Glutamatergic neuron (in vitro differentiated cells): ENCODE measurements at regions not wholly inside any gene's neighbourhood (a gene's known extent, or its start where the extent isn't known, plus 50 kb on each side); places are given as distances from the start of the nearest gene placed in this dataset.

Experiments
- DNase-seq: peaks from one replicate; pipeline ENCODE4 v3.0.0; 2022
- H3K27ac Mint-ChIP-seq: one replicate; pipeline ENCODE4 v1.8.0; 2020; ENCODE audit warnings: mild to moderate bottlenecking, mixed read lengths, inconsistent platforms; ENCODE audit not compliant: unreplicated experiment
- H3K27me3 Mint-ChIP-seq: one replicate; pipeline ENCODE4 v1.8.0; 2020; ENCODE audit warnings: mild to moderate bottlenecking, moderate library complexity, mixed read lengths, inconsistent platforms; ENCODE audit not compliant: unreplicated experiment
- H3K36me3 Mint-ChIP-seq: one replicate; pipeline ENCODE4 v1.8.0; 2020; ENCODE audit warnings: mild to moderate bottlenecking, mixed read lengths, inconsistent platforms; ENCODE audit not compliant: unreplicated experiment
- H3K4me1 Mint-ChIP-seq: one replicate; pipeline ENCODE4 v1.8.0; 2020; ENCODE audit warnings: mild to moderate bottlenecking, low read depth, mixed read lengths, inconsistent platforms; ENCODE audit not compliant: unreplicated experiment
- H3K4me3 Mint-ChIP-seq: one replicate; pipeline ENCODE4 v1.8.0; 2020; ENCODE audit warnings: mild to moderate bottlenecking, mixed read lengths, inconsistent platforms; ENCODE audit not compliant: unreplicated experiment
- H3K9me3 Mint-ChIP-seq: one replicate; pipeline ENCODE4 v1.8.0; 2020; ENCODE audit warnings: mild to moderate bottlenecking, moderate library complexity, mixed read lengths, inconsistent platforms; ENCODE audit not compliant: unreplicated experiment
- CTCF ChIP-seq: fragments of 200-600 bp; sonication (generic); IDR thresholded peaks from one replicate; pipeline ENCODE4 v1.5.0; 2021; ENCODE audit not compliant: partially characterized antibody, unreplicated experiment

GRCh38 chr5:103476811-103477210 is 85.8 kb downstream of the NUDT12 start:
- Mint-ChIP-seq H3K36me3 (no peaks in the 10 kb centered on the region), H3K4me1 (peaks cover 6% of the 10 kb centered on the region), H3K9me3 (peaks cover 2% of the 10 kb centered on the region), H3K4me3 (no peak overlapping the region), H3K27ac (no peak overlapping the region), H3K27me3 (peaks cover 1% of the 10 kb centered on the region)
- no peak for TF ChIP-seq CTCF
- DNase-seq = no peak

GRCh38 chr5:103475629-103476240 is 86.9 kb downstream of the NUDT12 start:
- peaks cover 2% of the 10 kb centered on the region for H3K4me1 Mint-ChIP-seq
- H3K27me3 Mint-ChIP-seq = peaks cover 1% of the 10 kb centered on the region
- H3K4me3 Mint-ChIP-seq = no peak overlapping the region
- DNase-seq = no peak
- TF ChIP-seq CTCF = peak; percentile 76
- no peaks in the 10 kb centered on the region for H3K36me3 Mint-ChIP-seq
- H3K27ac Mint-ChIP-seq = no peak overlapping the region
- H3K9me3 Mint-ChIP-seq = no peaks in the 10 kb centered on the region

- no peak for DNase-seq
- TF ChIP-seq CTCF = no peak
- Mint-ChIP-seq H3K4me1 (peaks cover 2% of the 10 kb centered on the region), H3K36me3 (no peaks in the 10 kb centered on the region), H3K9me3 (no peaks in the 10 kb centered on the region), H3K27me3 (peaks cover 1% of the 10 kb centered on the region), H3K4me3 (no peak overlapping the region), H3K27ac (no peak overlapping the region)
Measured at GRCh38 chr5:103474677-103475076, 87.9 kb downstream of the NUDT12 start.

GRCh38 chr5:103473725-103474124 is 88.9 kb downstream of the NUDT12 start:
- Mint-ChIP-seq H3K27ac (peak overlapping the region; percentile 12), H3K27me3 (peaks cover 1% of the 10 kb centered on the region), H3K9me3 (no peaks in the 10 kb centered on the region), H3K36me3 (no peaks in the 10 kb centered on the region), H3K4me3 (no peak overlapping the region), H3K4me1 (peaks cover 2% of the 10 kb centered on the region)
- DNase-seq = no peak
- TF ChIP-seq CTCF = no peak

- peaks cover 2% of the 10 kb centered on the region for H3K4me1 Mint-ChIP-seq
- H3K4me3 Mint-ChIP-seq = no peak overlapping the region
- no peak overlapping the region for H3K27ac Mint-ChIP-seq
- DNase-seq = no peak
- H3K9me3 Mint-ChIP-seq = no peaks in the 10 kb centered on the region
- H3K27me3 Mint-ChIP-seq = peaks cover 1% of the 10 kb centered on the region
- no peak for TF ChIP-seq CTCF
- H3K36me3 Mint-ChIP-seq = no peaks in the 10 kb centered on the region
Measured at GRCh38 chr5:103472830-103473229, 89.8 kb downstream of the NUDT12 start.
